A204.1 (cell line): ENCODE measurements at regions not wholly inside any gene's neighbourhood (a gene's known extent, or its start where the extent isn't known, plus 50 kb on each side); places are given as distances from the start of the nearest gene placed in this dataset.
"Not testable (repeated sequence)": the region's sequence is repeated elsewhere in the genome, so short reads cannot be mapped to it uniquely, and the experiment has no call there.

Experiments used
- FAIRE-seq: peaks from 2 replicates; lab custom pipeline; 2012; peaks lifted over from hg19 to GRCh38; lab: Jason Lieb, UNC

GRCh38 chr2:49861821-49862220, 707.5 kb upstream of the FSHR start:
- no peak for FAIRE-seq

GRCh38 chr2:49860834-49861233, 706.5 kb upstream of the FSHR start:
- no peak for FAIRE-seq

- no peak for FAIRE-seq
Observed at GRCh38 chr2:49860170-49860569, 705.9 kb upstream of the FSHR start.

GRCh38 chr2:49858657-49859056, 704.3 kb upstream of the FSHR start:
- no peak for FAIRE-seq

GRCh38 chr2:49858113-49858490, 703.8 kb upstream of the FSHR start:
- FAIRE-seq = no peak

- FAIRE-seq = no peak
Observed at GRCh38 chr2:49857371-49858112, 703.2 kb upstream of the FSHR start.

GRCh38 chr2:49845671-49846070, 691.4 kb upstream of the FSHR start:
- no peak for FAIRE-seq

- no peak for FAIRE-seq
Observed at GRCh38 chr2:49845021-49845420, 690.7 kb upstream of the FSHR start.

GRCh38 chr2:49844113-49844512, 689.8 kb upstream of the FSHR start:
- FAIRE-seq = not testable (repeated sequence)

GRCh38 chr2:49843314-49843713, 689.0 kb upstream of the FSHR start:
- FAIRE-seq = no peak

GRCh38 chr2:49840428-49840975, 686.2 kb upstream of the FSHR start:
- FAIRE-seq = no peak

- no peak for FAIRE-seq
Observed at GRCh38 chr2:49839818-49840217, 685.5 kb upstream of the FSHR start.

GRCh38 chr2:49837561-49838293, 683.4 kb upstream of the FSHR start:
- FAIRE-seq = no peak

- no peak for FAIRE-seq
Observed at GRCh38 chr2:49836017-49836416, 681.7 kb upstream of the FSHR start.

- no peak for FAIRE-seq
Observed at GRCh38 chr2:49834433-49834832, 680.1 kb upstream of the FSHR start.

- FAIRE-seq = no peak
Observed at GRCh38 chr2:49832555-49832954, 678.2 kb upstream of the FSHR start.

GRCh38 chr2:49831698-49832367, 677.5 kb upstream of the FSHR start:
- FAIRE-seq = no peak

- no peak for FAIRE-seq
Observed at GRCh38 chr2:49830846-49831245, 676.5 kb upstream of the FSHR start.

- FAIRE-seq = no peak
Observed at GRCh38 chr2:49827366-49827765, 673.1 kb upstream of the FSHR start.

- no peak for FAIRE-seq
Observed at GRCh38 chr2:49813208-49813607, 658.9 kb upstream of the FSHR start.

GRCh38 chr2:49812730-49813129, 658.4 kb upstream of the FSHR start:
- no peak for FAIRE-seq

GRCh38 chr2:49811502-49811901, 657.2 kb upstream of the FSHR start:
- FAIRE-seq = no peak

- FAIRE-seq = no peak
Observed at GRCh38 chr2:49807689-49808088, 653.4 kb upstream of the FSHR start.
